HG03108 (cell line): ENCODE measurements at regions not wholly inside any gene's neighbourhood (a gene's known extent, or its start where the extent isn't known, plus 50 kb on each side); places are given as distances from the start of the nearest gene placed in this dataset.
A peak's percentile ranks its signal among the peaks of the same experiment; 100 is the strongest.
"Not testable (repeated sequence)": the region's sequence is repeated elsewhere in the genome, so short reads cannot be mapped to it uniquely, and the experiment has no call there.

Source experiments
- ATAC-seq: cut with Tn5 transposase; IDR thresholded peaks from one replicate; pipeline ENCODE4 v1.9.1; 2021; ENCODE audit warnings: moderate library complexity; ENCODE audit not compliant: unreplicated experiment

DNA sequence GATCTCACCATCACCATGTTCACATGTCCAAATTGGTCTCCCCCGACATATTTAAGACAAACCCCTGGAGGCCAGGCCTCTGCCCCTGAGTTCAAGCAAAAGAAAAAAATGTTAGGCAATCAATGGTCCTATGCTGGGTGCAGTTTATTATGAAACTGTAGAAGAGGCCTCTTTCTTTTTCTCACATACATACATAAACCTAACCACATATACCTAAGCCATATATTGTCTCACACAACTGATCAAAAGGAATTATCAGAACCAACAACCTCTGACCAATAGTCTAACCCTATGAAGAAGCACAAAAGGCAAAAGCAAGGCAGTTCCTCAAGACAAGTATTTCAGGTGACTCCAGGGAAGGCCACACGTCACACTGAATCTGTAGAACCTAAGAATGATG, 49.9 kb downstream of the ILRUN start:
- ATAC-seq: no peak

DNA sequence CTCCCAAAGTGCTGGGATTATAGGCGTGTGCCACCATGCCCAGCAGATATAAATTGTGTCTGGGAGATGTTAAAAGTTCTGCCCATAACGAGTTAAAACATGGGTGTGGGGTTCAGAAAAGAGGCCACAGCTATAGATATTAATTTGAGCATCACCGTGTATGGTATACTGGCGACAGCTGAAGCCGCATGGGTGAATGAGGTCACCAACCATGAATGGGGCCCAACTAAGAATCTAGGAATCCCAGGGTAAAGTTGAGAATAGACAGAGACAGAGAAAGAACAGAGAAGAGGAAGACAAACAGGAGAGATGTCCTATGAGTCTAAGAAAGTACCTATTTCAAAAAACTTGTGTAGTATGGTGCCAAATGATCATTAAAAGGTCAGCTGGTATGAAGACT, 50.9 kb downstream of the ILRUN start:
- no peak for ATAC-seq

DNA sequence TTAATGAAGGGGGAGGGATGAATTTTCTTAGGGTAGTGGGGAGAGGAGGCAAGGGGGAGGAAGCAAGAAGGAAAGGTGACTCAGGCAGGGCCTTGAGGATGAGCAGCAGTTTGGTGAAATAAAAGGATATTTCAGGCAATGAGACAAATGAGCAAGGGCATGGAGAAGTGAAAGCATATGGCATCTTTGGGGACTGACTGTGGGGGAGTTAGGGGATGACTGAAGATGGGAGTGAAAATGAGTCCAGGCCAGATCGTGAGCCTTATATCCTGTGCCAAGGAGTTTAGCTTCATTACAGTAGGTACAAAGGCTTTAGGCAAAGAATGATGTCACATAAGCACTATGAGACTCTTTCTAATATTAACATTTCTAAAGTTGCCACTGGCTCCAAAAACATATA, 51.9 kb downstream of the ILRUN start:
- ATAC-seq: no peak

DNA sequence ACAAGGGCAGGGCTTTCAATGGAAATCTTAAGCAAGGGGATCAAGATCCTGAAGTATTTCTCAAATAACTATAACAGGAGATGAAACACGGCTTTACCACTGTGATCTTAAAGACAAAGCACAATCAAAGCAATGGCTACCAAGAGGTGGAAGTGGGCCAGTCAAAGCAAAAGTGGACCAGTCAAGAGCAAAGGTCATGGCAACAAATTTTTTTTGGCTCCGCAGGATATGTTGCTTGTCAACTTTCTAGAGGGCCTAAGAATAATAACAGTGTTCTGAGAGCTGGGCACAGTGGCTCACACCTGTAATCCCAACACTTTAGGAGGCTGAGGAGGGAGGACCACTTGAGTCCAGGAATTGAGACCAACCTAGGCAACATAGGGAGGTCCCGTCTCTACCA, 54.1 kb downstream of the ILRUN start:
- ATAC-seq: no peak

DNA sequence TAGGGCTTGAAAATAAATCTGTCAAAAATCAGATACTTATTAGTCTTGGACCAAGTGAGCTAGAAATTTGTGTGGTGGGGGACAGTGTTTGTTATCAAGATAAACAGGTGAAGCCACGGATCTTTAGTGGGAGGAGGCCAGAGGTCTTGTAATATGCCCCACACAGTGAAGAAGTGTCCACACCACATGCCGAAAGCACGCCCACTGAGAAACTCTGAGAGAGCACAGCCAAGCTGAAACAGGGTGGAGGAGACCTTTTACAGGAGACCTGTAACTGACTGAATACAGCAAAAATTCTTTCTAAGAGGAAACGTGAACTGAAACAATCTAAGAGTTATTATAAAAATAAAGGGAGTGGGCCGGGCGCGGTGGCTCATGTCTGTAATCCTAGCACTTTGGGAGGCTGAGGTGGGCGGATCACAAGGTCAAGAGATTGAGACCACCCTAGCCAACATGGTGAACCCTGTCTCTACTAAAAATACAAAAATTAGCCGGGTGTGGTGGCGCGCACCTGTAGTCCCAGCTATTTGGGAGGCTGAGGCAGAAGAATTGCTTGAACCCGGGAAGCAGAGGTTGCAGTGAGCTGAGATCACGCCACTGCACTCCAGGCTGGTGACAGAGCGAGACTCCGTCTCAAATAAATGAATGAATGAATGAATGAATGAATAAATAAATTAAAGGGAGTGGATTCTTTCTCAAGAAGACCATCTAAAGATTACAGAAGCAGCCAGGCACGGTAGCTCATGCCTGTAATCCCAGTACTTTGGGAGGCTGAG, 56.3 kb downstream of the ILRUN start:
- ATAC-seq: not testable (repeated sequence)

DNA sequence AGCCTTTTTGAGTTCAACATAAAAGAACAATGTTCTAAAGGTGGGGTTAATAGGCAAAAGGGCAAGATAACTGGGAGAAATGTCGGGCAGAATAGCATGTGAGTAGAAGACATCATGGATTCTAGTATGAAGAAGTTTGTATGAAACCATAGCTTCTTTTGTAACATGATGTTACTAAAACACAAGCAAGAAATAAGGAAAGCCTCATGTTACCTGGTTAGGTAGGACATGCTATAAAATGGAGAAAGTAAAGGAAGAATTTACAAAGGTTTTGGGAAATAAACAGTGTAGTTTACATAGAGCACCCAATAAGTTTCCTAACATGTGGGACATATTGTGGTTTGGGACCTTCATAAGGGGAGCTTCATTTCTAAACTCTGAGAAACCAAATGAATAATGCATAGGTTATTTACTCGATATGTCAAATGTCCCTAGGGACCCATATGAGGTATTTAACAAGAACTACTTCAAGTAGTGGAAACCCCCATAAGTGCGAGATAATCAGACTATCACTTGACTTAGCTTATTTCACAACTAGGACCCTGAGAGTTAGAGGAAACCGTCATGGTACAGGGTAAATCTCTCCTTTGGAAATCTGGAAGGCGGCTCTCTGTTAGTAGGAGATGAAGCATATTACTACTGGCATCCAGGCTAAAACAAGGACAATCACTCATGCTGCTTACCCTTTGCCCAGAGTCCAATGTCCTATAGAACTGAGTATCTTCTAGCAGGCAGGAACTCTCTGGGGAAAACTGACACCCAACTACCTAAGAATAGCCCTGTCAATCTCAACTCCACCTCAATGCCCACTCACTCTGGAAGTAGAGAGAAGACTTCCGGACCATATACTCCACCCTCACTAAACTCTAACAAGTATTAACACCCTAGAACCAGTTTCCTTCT, 57.5 kb downstream of the ILRUN start:
- ATAC-seq: peak; percentile 70

DNA sequence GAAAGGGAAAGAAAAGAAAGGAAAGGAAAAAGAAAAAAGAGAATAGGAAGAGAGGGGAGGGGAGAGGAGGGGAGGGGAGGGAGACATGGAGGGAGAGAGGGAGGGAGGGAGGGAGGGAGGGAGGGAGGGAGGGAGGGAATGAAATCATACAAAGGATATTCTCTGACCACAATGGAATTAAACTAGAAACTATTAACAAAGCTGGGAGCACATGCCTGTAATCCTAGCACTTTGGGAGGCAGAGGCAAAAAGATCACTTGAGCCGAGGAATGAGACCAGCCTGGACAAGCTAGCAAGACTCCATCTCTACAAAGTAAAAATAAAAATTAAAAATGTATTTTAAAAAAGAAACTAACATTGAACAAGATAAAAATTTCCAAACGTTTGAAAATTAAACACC, 62.8 kb downstream of the ILRUN start:
- ATAC-seq: no peak

DNA sequence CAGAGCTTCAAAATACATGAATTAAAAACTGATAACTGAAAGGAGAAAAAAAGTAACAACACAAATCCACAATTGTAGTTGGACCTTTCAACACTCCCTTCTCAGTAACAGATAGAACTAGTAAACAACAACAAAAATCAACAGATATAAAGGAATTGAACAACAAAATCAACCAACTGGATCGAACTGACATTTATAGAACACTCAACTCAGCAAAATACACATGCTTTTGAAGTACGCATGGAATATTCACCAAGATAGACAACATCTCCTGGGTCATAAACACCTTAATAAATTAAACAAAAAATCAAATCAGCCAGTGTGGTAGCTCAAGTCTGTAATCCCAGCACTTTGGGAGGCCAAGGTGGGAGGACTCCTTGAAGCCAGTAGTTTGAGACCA, 63.3 kb downstream of the ILRUN start:
- no peak for ATAC-seq

DNA sequence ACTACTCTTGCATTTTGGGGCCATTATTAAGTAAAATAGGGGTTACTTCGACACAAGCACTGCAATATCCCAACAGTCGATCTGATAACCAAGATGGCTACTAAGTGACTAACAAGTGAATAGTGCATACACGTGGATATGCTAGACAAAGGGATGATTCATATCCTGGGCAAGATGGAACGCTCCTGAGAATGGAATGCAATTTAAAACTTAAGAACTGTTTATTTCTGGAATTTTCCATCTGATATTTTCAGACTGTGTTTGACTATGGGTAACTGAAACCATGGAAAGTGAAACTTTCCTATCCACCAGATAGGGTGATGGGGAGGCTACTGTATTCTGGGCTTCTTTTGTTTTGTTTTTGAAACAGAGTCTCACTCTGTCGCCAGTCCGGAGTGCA, 66.5 kb downstream of the ILRUN start:
- no peak for ATAC-seq

DNA sequence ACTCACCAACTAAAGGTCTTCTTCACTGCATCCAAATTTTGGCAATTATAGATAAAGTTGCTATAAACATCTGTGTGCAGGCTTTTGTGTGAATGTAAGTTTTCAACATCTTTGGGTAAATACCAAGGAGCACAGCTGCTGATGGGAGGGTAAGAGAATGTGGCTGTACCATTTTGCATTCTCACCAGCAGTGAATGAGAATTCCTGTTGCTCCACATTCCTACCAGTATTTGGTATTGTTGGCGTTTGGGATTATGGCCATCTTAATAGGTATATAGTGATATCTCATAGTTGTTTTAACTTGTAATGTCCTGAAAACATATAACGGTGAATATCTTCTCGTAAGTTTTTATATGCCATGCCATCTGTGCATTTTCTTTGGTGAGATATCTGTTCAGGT, 69.3 kb downstream of the ILRUN start:
- no peak for ATAC-seq

DNA sequence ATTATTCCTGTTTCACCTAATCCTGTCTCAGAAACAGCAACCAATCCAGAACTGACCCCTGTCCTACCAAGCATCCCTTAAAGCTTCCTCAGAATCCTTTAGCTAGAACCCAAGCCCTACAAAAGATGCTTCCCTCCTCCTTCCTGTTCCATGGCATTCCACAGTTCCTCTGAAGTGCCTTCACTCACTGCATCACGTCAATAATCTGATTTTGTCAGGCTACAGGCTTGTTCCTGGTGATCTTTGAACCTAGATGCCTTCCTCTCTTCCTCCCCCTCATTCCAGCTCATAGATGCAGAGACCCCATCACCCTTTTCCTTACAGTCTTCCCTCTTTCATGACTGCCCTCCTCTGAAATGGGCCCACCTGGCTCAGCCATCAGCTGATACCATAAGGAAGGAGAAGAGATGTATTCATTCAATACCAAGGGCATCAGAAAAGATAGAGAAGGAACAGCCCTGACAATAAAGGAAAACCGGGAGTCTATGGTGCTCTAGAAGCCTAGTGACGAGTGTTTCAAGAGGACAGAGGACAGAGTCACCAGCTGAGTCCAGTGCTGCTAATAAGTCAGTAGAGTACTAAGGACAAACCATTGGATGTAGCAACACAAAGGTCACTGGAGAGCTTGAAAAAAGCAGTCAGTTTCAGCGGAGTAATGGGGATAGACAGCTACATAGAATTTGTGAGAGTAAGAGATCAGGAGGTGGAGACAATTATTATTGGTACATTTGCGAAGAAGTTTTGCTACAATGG, 62.5 kb upstream of the SPDEF start:
- ATAC-seq: no peak

DNA sequence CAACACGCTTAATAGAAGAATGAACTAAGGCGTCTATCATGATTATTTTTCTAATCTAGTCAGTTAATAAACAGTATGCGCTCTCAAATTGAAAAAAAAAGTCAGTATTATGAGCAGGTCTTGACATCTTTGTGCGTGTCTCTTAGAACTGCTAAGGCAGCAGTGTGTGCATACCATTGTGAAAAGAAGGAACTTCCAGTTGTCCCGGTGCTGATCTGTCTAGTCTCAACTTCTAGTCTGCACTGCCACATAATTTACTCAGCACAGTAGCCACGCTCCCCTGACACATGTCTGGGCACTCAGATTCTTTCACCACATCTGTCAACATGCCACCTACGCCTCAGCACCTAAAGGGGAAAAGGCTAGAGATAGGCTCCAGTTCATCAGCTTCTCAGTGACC, 61.1 kb upstream of the SPDEF start:
- no peak for ATAC-seq

DNA sequence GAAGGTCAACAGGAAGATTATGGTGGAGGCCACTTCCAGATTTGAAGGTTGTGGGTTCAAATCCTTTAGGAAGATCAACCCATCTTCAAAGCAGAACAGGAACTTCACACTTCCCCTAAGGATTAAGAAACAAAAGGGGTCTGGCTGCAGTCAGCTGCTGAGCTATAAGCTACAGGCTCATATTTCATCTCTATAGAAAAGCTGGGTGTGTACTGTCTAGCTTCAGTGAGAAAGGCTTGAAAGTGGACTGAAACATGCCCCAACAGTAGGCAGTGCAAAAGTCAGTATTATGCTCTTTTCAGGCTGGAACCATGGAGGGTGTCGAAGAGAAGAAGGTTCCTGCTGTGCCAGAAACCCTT, 60.1 kb upstream of the SPDEF start:
- ATAC-seq: no peak

DNA sequence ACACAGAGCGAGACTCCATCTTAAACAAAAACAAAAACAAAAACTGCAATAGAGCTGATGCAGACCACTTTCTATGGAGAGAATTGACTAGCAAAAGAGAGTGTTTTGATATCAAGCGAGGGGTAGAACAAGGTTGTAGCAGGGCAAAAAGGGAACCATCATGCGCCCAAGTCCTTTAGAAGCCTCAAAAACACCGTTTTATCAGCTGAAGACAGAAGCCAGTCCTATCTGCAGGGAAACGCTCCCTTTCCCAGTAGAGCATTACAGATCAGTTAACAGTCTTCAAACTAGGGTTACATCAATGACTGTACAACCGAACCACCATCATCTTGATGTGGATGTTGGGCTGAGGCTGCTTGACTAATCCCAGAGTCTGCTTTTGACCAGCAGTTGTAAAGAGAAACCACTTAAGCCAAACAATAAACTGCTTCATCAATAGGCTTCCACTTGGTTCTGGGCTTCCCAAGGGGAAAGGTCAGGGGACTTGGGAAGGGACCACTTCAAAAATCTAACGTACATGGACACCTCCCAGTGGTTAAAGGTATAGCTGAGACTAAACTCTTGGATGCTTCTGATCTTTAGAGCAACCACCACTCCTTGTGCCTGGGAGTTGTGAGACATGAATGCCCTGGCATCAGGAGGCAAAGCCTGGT, 59.6 kb upstream of the SPDEF start:
- ATAC-seq: no peak

DNA sequence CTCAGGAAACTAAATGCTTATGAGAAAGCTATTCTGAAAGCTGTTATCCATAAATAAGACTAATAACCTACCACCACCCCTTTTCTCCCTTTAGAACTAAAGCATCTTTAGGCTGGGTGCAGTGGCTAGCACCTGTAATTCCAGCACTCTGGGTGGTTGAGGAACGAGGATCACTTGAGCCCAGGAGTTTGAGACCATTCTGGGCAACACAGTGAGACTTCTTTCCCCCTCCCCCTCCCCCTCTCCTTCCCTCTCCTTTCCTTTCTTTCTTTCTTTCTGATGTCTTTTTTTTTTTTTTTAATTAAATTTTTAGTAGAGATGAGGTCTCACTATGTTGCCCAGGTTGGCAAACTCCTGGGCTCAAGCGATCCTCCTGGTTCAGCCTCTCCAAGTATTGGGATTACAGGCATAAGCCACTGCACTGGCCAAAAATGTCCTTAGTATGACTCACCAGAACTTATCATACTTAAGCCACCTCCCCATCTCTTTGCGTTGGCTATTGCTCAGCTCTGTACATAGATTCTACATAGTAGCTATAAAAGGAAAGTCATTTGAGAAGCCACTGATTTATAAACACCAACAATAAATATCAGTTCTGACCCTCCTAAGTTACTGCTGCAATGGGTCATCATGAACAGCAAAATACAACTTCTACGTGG, 54.8 kb upstream of the SPDEF start:
- ATAC-seq: no peak

DNA sequence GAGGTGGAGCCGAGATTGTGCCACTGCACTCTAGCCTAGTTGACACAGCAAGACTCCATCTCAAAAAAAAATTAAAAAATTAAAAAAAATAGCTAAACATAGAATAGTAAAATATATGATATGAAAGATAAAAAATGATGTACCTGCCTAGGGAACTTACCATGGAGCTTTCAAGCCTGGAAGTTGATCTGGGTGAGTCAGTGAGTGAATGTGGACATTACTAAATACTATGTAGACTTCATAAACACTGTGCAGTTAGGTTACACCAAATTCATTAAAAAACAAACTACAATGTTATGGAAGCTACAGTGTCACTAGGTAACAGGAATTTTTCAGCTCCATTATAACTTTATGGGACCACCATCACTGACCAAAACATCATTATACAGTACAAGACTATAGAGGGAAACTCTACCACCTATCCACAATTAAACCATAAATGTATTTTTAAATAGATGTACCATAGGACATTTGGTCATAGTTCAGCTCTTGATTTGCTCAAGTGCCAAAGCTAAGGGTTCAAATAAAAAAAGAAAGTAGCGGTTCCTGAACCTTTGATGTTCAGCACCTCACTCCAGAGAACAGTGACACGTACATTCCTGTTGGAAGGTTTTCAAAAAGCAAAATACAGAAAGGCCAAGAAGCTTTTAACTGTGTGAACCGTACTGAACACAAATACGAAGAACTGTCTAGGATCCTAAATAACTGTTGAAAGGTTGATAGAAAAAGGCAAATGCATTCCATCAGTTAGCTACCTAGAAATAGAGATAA, 52.4 kb upstream of the SPDEF start:
- ATAC-seq: no peak

DNA sequence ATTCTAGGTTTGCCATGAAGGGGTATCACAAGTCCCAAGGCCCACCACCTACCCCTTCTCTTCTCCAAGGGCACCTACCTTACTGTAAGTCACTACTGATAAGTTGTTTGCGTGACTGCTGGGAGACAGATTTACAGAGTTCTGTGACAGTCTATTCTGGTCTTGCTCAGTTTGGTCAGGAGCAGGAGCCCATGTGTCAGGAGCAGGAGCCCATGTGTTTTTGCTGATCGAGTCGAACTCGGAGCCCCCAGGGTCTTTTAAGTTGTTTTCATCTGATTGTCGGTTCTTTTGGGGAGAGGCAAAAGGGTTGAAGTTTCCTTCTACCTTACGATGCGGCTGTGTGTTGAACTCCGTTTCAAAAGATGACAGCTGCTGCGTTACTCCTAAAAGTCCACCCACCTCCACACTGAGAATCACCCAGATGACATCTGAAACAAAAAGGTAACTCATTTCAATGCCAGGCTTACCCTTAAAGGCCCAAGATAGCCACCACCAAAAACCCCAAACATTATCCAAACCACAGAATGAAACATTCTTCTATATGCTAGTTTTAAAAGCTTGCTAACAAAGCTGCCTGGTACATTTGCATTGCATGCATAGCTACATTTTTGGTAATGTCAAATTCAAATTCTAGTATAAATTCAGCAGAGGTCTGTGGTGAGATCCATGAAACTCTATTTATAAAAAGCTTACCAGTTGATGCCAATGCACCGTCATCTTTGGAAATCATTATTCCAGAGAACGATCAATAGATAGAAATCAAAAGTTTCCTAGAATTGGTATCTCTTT, 50.5 kb upstream of the SPDEF start:
- no peak for ATAC-seq
